HepG2 (cell line): ENCODE measurements at regions not wholly inside any gene's neighbourhood (a gene's known extent, or its start where the extent isn't known, plus 50 kb on each side); places are given as distances from the start of the nearest gene placed in this dataset.

ENCODE experiments used
- ATAC-seq: fragments of 200-7000 bp; cut with Tn5 transposase; 3 replicates; pipeline ENCODE4 v1.9.1; 2020; ENCODE audit warnings: mild to moderate bottlenecking, moderate library complexity
- BruUV-seq: library from RNA; stranded (reverse); fragments of 400-500 nt; replicated peaks from 2 replicates; lab custom pipeline; 2021; lab: Mats Ljungman, UMichigan
- CTCF ChIA-PET: fragments of 300-600 bp; formaldehyde crosslinking; extraction: SDS; loops from one replicate; lab custom pipeline; 2021; ENCODE audit warnings: low total read pairs, inconsistent platforms, low intra/inter-chr PET ratio; lab: Yijun Ruan, JAX
- POLR2A ChIA-PET: fragments of 350-600 bp; sonication (Branson Sonifier 250); formaldehyde crosslinking; loops from one replicate; lab custom pipeline; 2020; ENCODE audit warnings: antibody characterized with exemption, inconsistent platforms; lab: Yijun Ruan, JAX
- DNase-seq: peaks from one replicate; pipeline ENCODE4 v3.0.0-alpha.2; 2015; ENCODE audit warnings: low spot score
- FAIRE-seq: peaks from 3 replicates; lab custom pipeline; 2011; peaks lifted over from hg19 to GRCh38; lab: Jason Lieb, UNC
- H2AFZ ChIP-seq: one replicate; pipeline ENCODE4 v1.6.1; 2011; ENCODE audit warnings: low read length, inconsistent platforms
- H3K27ac ChIP-seq: fragments of 300-600 bp; 3 replicates; pipeline ENCODE4 v1.8.0; 2011; ENCODE audit warnings: mixed run types, mild to moderate bottlenecking, mixed read lengths, low read length, inconsistent platforms; ENCODE audit not compliant: insufficient read depth; ENCODE audit errors: extremely low read length
- H3K27me3 ChIP-seq, 2 experiments: fragments of 200-600 bp in 1 of 2; 2 replicates in 1 of 2; 3 replicates in 1 of 2; pipeline versions ENCODE4 v1.6.0 to v1.8.0; 2011; ENCODE audit warnings: low read length in 2 of 2, mild to moderate bottlenecking in 2 of 2, moderate library complexity in 2 of 2, inconsistent platforms in 1 of 2; ENCODE audit not compliant: insufficient read depth in 2 of 2, control insufficient read depth in 1 of 2
- H3K36me3 ChIP-seq, 2 experiments: fragments of 200-600 bp in 1 of 2; replicated peaks in 1 of 2; 2 replicates in 1 of 2; 3 replicates in 1 of 2; pipeline versions ENCODE4 v1.5.1 to v1.8.0; 2011; ENCODE audit warnings: low read length in 2 of 2, inconsistent platforms in 1 of 2; ENCODE audit not compliant: insufficient read depth in 2 of 2, control insufficient read depth in 1 of 2
- H3K4me1 ChIP-seq: 2 replicates; pipeline ENCODE4 v1.5.1; 2012; ENCODE audit warnings: low read length, inconsistent platforms; ENCODE audit not compliant: insufficient read depth
- H3K4me2 ChIP-seq: 2 replicates; pipeline ENCODE4 v1.6.0; 2011; ENCODE audit warnings: low read depth, low read length, inconsistent platforms
- H3K4me3 ChIP-seq, 3 experiments: fragments of 200-600 bp in 1 of 3; sonication (generic), shearing (Covaris generic) in 1 of 3; replicated peaks in 1 of 3; 2 replicates each; pipeline ENCODE4 v1.5.1; 2011 to 2016; ENCODE audit warnings: low read length in 3 of 3, inconsistent platforms in 2 of 3, low read depth in 2 of 3, mild to moderate bottlenecking in 2 of 3, control low read depth in 1 of 3, mixed read lengths in 1 of 3; ENCODE audit not compliant: insufficient read depth in 1 of 3
- H3K79me2 ChIP-seq: one replicate; pipeline ENCODE4 v1.6.1; 2011; ENCODE audit warnings: low read length, inconsistent platforms; ENCODE audit not compliant: insufficient read depth
- H3K9ac ChIP-seq: 2 replicates; pipeline ENCODE4 v1.6.0; 2011; ENCODE audit warnings: mild to moderate bottlenecking, low read depth, low read length, inconsistent platforms; ENCODE audit not compliant: insufficient read depth
- H3K9me3 ChIP-seq: 2 replicates; pipeline ENCODE4 v1.5.1; 2012; ENCODE audit warnings: mild to moderate bottlenecking, low read length
- H4K20me1 ChIP-seq: 2 replicates; pipeline ENCODE4 v1.6.0; 2011; ENCODE audit warnings: inconsistent platforms, mild to moderate bottlenecking, low read length, moderate library complexity; ENCODE audit not compliant: insufficient read depth
- ARID5B ChIP-seq: IDR thresholded peaks from 2 replicates; pipeline ENCODE4 v1.4.0; 2020; ENCODE audit warnings: mild to moderate bottlenecking, missing genetic modification reagents
- ATF4 ChIP-seq, 2 experiments: fragments of 450-650 bp in 1 of 2; sonication (generic) in 1 of 2; formaldehyde crosslinking; IDR thresholded peaks; 2 replicates each; pipeline versions ENCODE4 v1.5.0 to v1.8.0; 2020 to 2022; ENCODE audit warnings: mild to moderate bottlenecking in 1 of 2, missing genetic modification reagents in 1 of 2
- RARA ChIP-seq: IDR thresholded peaks from 2 replicates; pipeline ENCODE4 v1.6.1; 2016; ENCODE audit warnings: missing genetic modification reagents, missing compliant biosample characterization
- TRIM24 ChIP-seq: sonication (generic); formaldehyde crosslinking; IDR thresholded peaks from 2 replicates; pipeline ENCODE4 v1.8.0; 2022; ENCODE audit warnings: mild to moderate bottlenecking, missing genetic modification reagents
- ZNF225 ChIP-seq: sonication (generic); formaldehyde crosslinking; IDR thresholded peaks from 2 replicates; pipeline ENCODE4 v1.4.0; 2020; ENCODE audit warnings: mild to moderate bottlenecking, missing genetic modification reagents
- ZNF30 ChIP-seq: sonication (generic); formaldehyde crosslinking; IDR thresholded peaks from 2 replicates; pipeline ENCODE4 v1.5.0; 2020; ENCODE audit warnings: mild to moderate bottlenecking, missing genetic modification reagents
- ZNF547 ChIP-seq: sonication (generic); formaldehyde crosslinking; IDR thresholded peaks from 2 replicates; pipeline ENCODE4 v1.5.1; 2020; ENCODE audit warnings: mild to moderate bottlenecking, missing genetic modification reagents
- WGBS: methylation state at CpG from one replicate; pipeline ENCODE4 v1.1.6; 2017; ENCODE audit warnings: low lambda C conversion rate; 5-methylcytosine and 5-hydroxymethylcytosine counted together
- in situ Hi-C: cut with HindIII; loops from 2 replicates; pipeline ENCODE4 v1.10.0; 2017; ENCODE audit warnings: low pct_unique_long_range_greater_than_20kb; ENCODE audit not compliant: extremely low pct_ligation_motif_present
- intact Hi-C: fragments of 100-400 bp; cut with micrococcal nuclease; formaldehyde crosslinking; loops from one replicate; pipeline ENCODE4 v1.10.0; 2022; ENCODE audit not compliant: unreplicated experiment

GRCh38 chr19:46919324-46919723 lies 58.5 kb downstream of the ARHGAP35 start (continued):
- TF ChIP-seq ATF4 (CRISPR knock-in tag; IDR thresholded peaks at IDR 0.05) (no peak), ZNF225 (CRISPR knock-in tag) (no peak), ZNF30 (CRISPR knock-in tag) (no peak)

- no peak for ATAC-seq
- H3K79me2 ChIP-seq: peaks cover 69% of the 10 kb centered on the region
- H2AFZ ChIP-seq: no peak overlapping the region
- DNase-seq: no peak
- H4K20me1 ChIP-seq: peaks cover 17% of the 10 kb centered on the region
- FAIRE-seq: no peak
- H3K4me2 ChIP-seq: no peak overlapping the region
- H3K9ac ChIP-seq: no peak overlapping the region
- no peaks in the 10 kb centered on the region for H3K27me3 ChIP-seq
- ChIA-PET CTCF (no interaction called here), POLR2A (no interaction called here)
- intact Hi-C loops: no loop called here
- no peak for TF ChIP-seq RARA (CRISPR knock-in tag)
- TF ChIP-seq ARID5B (CRISPR knock-in tag): no peak
- no peak for TF ChIP-seq ZNF547 (CRISPR knock-in tag)
- TF ChIP-seq TRIM24: no peak
- no peak overlapping the region for H3K4me3 ChIP-seq
- peaks cover 29 to 50% of the 10 kb centered on the region in 2 experiments for H3K36me3 ChIP-seq
- H3K27ac ChIP-seq: no peak overlapping the region
- in situ Hi-C loops: no loop called here
- peaks cover 38% of the 10 kb centered on the region for H3K4me1 ChIP-seq
- BruUV-seq: no TSS peak
- WGBS: 96% methylated on average over 14 of the region's 14 CpGs
- no peaks in the 10 kb centered on the region for H3K9me3 ChIP-seq
Observed at GRCh38 chr19:46920362-46920761, 59.6 kb downstream of the ARHGAP35 start.
